Chondrocyte (in vitro differentiated cells): ENCODE measurements at regions not wholly inside any gene's neighbourhood (a gene's known extent, or its start where the extent isn't known, plus 50 kb on each side); places are given as distances from the start of the nearest gene placed in this dataset.

Experiments
- DNase-seq: peaks from one replicate; pipeline ENCODE4 v3.0.0; 2021; ENCODE audit warnings: mixed read lengths, low spot score
- H3K27ac Mint-ChIP-seq: one replicate; pipeline ENCODE4 v1.8.0; 2021; ENCODE audit warnings: mild to moderate bottlenecking, moderate library complexity, mixed read lengths; ENCODE audit not compliant: unreplicated experiment
- H3K27me3 Mint-ChIP-seq: 2 replicates; pipeline ENCODE4 v1.8.0; 2021; ENCODE audit warnings: low read depth, mixed read lengths
- H3K36me3 Mint-ChIP-seq: 2 replicates; pipeline ENCODE4 v1.8.0; 2021; ENCODE audit warnings: low read depth, mixed read lengths
- H3K4me1 Mint-ChIP-seq: 2 replicates; pipeline ENCODE4 v1.8.0; 2021; ENCODE audit warnings: low read depth, mild to moderate bottlenecking, mixed read lengths
- H3K4me3 Mint-ChIP-seq: one replicate; pipeline ENCODE4 v1.8.0; 2021; ENCODE audit warnings: mild to moderate bottlenecking, moderate library complexity, mixed read lengths; ENCODE audit not compliant: unreplicated experiment
- H3K9me3 Mint-ChIP-seq: 2 replicates; pipeline ENCODE4 v1.8.0; 2021; ENCODE audit warnings: low read depth, mixed read lengths
- TF ChIP-seq, protein P1 (sequence below): fragments of 200-600 bp; sonication (generic); IDR thresholded peaks from 2 replicates; pipeline ENCODE4 v1.5.0; 2021; ENCODE audit warnings: antibody characterized with exemption, mild to moderate bottlenecking, moderate library complexity

GRCh38 chr2:226121046-226121738, 678.4 kb downstream of the IRS1 start:
- Mint-ChIP-seq H3K9me3 (no peaks in the 10 kb centered on the region), H3K27me3 (no peaks in the 10 kb centered on the region), H3K36me3 (no peaks in the 10 kb centered on the region), H3K4me3 (no peak overlapping the region), H3K4me1 (peaks cover 24% of the 10 kb centered on the region), H3K27ac (no peak overlapping the region)
- TF ChIP-seq, protein P1, sequence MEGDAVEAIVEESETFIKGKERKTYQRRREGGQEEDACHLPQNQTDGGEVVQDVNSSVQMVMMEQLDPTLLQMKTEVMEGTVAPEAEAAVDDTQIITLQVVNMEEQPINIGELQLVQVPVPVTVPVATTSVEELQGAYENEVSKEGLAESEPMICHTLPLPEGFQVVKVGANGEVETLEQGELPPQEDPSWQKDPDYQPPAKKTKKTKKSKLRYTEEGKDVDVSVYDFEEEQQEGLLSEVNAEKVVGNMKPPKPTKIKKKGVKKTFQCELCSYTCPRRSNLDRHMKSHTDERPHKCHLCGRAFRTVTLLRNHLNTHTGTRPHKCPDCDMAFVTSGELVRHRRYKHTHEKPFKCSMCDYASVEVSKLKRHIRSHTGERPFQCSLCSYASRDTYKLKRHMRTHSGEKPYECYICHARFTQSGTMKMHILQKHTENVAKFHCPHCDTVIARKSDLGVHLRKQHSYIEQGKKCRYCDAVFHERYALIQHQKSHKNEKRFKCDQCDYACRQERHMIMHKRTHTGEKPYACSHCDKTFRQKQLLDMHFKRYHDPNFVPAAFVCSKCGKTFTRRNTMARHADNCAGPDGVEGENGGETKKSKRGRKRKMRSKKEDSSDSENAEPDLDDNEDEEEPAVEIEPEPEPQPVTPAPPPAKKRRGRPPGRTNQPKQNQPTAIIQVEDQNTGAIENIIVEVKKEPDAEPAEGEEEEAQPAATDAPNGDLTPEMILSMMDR, result no peak
- DNase-seq, result no peak

DNA sequence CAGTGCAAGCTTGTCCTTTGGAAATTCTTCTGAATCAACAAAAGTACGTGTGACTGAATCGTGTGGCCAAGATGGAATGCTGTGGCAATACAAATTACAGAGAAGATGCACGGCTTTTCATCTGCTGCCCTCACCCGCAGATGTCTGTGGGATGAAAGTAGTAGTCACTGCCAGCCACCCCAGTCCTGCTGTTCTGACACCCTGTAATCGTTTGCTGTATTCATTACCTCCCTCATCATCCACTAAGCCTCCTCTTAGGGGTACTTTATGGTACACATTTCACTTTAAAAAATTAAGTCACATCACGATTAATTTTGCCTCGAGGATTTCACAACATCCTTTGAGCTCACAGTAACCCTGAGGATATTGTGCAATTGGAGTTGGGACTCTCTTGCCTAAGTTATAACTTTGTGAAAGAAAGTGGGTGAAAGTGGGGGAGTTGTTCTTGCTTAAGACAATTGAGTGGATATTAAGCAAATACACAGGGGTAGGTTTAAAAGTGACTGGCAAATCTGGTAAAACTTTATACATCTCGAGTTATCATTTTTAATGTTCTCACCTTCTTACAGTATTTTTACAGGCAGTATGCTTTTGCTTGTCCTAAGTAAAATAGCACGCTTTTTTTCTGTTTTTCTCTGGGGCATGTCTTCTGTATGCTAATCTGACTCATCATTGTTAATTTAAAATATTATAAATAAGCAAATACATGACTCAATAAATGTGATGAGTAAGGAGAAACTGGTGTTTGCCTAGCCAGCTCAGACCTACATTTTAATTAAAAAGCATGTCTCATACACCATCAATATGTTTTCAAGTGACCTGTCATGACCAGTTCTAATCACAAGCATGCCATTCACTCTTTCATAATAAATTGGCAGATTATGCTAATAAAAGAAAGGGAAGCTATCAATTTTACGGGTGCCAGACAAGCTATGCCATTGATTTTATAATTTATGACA, 680.9 kb downstream of the IRS1 start:
- Mint-ChIP-seq H3K9me3 (no peaks in the 10 kb centered on the region), H3K4me3 (no peak overlapping the region), H3K27me3 (no peaks in the 10 kb centered on the region), H3K4me1 (peaks cover 36% of the 10 kb centered on the region), H3K36me3 (no peaks in the 10 kb centered on the region), H3K27ac (peak overlapping the region; percentile 75)
- TF ChIP-seq, protein P1, result no peak
- DNase-seq, result no peak

- H3K4me3 Mint-ChIP-seq, result no peak overlapping the region
- DNase-seq, result no peak
- no peaks in the 10 kb centered on the region for H3K36me3 Mint-ChIP-seq
Measured at GRCh38 chr2:226117510-226118065, 682.0 kb downstream of the IRS1 start.

DNA sequence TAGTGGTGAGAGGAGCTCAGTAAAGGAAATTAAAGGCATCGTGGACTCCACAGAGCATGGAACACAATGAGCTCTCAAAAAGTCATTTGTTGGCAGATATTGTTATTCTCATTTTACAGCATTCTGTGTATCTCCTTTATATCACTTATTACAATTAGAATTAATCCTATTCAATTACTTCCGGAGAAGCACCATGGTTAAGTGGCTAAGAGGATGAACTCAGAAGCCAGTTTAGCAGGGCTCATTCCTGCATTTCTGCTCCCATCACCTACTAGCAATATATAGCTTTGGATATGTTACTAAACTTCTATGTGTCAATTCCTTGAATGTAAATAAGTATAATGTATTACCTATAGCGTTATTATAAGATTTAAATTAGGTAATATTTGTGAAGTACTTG, 683.3 kb downstream of the IRS1 start:
- TF ChIP-seq, protein P1, result no peak
- peaks cover 33% of the 10 kb centered on the region for H3K4me1 Mint-ChIP-seq
- no peak overlapping the region for H3K27ac Mint-ChIP-seq
- H3K9me3 Mint-ChIP-seq, result no peaks in the 10 kb centered on the region
- no peaks in the 10 kb centered on the region for H3K27me3 Mint-ChIP-seq
- H3K36me3 Mint-ChIP-seq, result no peaks in the 10 kb centered on the region
- H3K4me3 Mint-ChIP-seq, result no peak overlapping the region
- DNase-seq, result no peak

More at GRCh38 chr2:226117510-226118065, 682.0 kb downstream of the IRS1 start:
- H3K27me3 Mint-ChIP-seq, result no peaks in the 10 kb centered on the region
- H3K9me3 Mint-ChIP-seq, result no peaks in the 10 kb centered on the region
- no peak overlapping the region for H3K27ac Mint-ChIP-seq
- TF ChIP-seq, protein P1, result no peak
- peaks cover 36% of the 10 kb centered on the region for H3K4me1 Mint-ChIP-seq

DNA sequence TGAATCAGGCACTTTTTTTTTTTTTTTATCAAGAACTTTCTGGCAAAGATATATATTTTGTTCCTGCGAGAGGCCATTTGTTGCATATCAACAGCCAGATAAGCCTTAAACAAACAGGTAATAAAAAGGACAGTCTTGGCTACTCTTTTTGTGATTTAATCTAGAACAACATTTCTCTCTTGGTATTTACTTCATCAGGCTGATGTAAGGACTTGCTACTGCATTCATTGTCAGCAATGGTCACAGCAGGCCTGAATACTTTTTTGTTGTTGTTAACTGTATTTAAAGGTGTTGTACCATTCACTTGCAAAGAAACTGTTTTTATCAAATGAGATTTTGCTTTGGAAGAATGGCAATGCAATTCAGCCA, 683.8 kb downstream of the IRS1 start:
- Mint-ChIP-seq H3K4me3 (no peak overlapping the region), H3K4me1 (peaks cover 30% of the 10 kb centered on the region), H3K9me3 (no peaks in the 10 kb centered on the region), H3K27ac (no peak overlapping the region), H3K27me3 (no peaks in the 10 kb centered on the region), H3K36me3 (no peaks in the 10 kb centered on the region)
- DNase-seq, result no peak
- TF ChIP-seq, protein P1, result no peak
